ENCODE measurements at regions not wholly inside any gene's neighbourhood (a gene's known extent, or its start where the extent isn't known, plus 50 kb on each side); places are given as distances from the start of the nearest gene placed in this dataset.

GRCh38 chr1:55468142-55468795 is 253.1 kb upstream of the USP24 start:
- no peak for TF ChIP-seq CTCF (IDR thresholded peaks at IDR 0.05)
- TF ChIP-seq ZFX (IDR thresholded peaks at IDR 0.05; ENCODE audit: borderline replicate concordance) = no peak

All from 22Rv1 (cell line).